NCI-H146 treated with DMSO at 0.1 percent for 48 hours (cell line): ENCODE measurements at regions not wholly inside any gene's neighbourhood (a gene's known extent, or its start where the extent isn't known, plus 50 kb on each side); places are given as distances from the start of the nearest gene placed in this dataset.
"Not testable (repeated sequence)": the region's sequence is repeated elsewhere in the genome, so short reads cannot be mapped to it uniquely, and the experiment has no call there.

ENCODE experiments used
- DNase-seq: peaks from one replicate; lab custom pipeline; 2025; ENCODE audit not compliant: unreplicated experiment; lab: John Stamatoyannopoulos, UW

- no peak for DNase-seq
These were observed 155.2 kb downstream of the FOXD2 start for GRCh38 chr1:47593013-47593568.

GRCh38 chr1:47593598-47594285 lies 155.9 kb downstream of the FOXD2 start:
- no peak for DNase-seq

- DNase-seq: no peak
These were observed 156.8 kb downstream of the FOXD2 start for GRCh38 chr1:47594627-47595026.

GRCh38 chr1:47596328-47596727 lies 158.5 kb downstream of the FOXD2 start:
- DNase-seq: no peak

DNA sequence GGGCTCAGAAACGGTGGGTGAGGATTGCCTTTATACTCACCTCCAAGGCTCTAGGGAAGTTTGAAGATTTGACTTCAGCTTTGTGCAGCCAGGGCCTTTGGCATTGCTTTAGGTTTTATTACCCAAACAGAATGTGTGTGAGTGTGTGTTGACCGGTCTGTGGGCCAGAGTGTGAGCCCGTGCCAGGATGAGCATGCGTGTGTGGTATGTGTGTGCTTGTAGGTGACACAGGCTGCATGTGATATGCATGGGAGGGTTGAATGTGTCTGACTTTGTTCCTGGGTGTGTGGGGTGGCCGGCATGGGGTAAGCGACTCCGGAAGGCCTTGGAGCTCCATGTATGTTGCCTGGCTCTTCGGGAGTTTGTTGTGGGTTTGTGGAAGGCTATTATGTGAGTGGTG lies 160.5 kb downstream of the FOXD2 start:
- DNase-seq: no peak

GRCh38 chr1:47599777-47600176 lies 161.9 kb downstream of the FOXD2 start:
- DNase-seq: no peak

- DNase-seq: not testable (repeated sequence)
These were observed 164.6 kb downstream of the FOXD2 start for GRCh38 chr1:47602491-47602890.

DNA sequence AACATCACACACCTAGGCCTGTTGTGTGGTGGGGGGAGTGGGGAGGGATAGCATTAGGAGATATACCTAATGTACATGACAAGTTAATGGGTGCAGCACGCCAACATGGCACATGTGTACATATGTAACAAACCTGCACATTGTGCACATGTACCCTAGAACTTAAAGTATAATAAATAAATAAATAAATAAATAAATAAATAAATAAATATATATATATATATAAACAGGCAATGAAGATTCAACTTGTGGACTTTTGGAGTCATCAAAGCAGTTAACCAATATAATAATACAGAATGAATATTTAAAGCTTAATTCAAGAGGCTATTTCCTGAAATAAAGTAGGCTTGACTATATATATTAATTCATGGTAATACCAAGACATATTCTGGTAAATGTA lies 167.0 kb downstream of the FOXD2 start:
- DNase-seq: not testable (repeated sequence)

- no peak for DNase-seq
These were observed 170.5 kb downstream of the FOXD2 start for GRCh38 chr1:47608296-47608875.

- DNase-seq: no peak
These were observed 174.1 kb downstream of the FOXD2 start for GRCh38 chr1:47611992-47612391.

- DNase-seq: no peak
These were observed 175.0 kb downstream of the FOXD2 start for GRCh38 chr1:47612819-47613218.

DNA sequence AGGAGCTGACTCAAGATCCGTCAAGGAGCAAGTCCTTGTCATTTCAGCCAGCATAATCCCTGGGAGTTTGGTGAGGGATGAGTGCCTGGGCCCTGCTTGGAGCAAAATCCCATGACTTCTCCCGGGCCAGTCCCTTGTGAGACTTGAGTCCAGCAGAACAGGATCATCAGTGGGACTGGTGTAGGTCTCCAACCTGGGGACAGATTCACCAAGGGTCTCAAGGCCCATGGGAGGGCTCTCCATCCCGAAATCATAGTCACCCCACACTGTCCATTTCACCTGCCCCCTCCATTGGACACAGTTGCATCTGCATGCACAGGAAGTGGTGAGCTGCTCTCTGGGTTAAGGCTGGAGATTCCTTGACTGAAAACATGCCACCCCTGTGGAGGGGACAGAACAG lies 178.2 kb downstream of the FOXD2 start:
- no peak for DNase-seq

DNA sequence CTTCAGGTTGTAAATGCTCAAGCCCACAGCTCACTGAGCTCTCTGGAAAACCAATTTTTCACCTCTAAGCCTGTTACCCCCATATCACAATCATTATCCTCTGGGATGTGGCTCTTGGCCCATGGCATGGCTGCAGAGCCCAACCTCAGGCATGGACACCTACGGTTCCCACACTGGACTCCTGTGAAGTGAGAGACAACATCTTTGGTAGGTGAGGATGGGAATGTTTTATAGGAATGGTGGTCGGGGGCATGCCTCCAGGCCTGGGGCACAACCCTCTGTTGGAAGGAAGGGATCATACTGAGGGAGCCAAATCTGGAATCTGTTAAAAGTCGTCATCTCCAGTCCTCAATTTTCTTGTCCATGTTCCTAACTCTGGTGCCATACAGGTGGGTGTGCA lies 179.1 kb downstream of the FOXD2 start:
- DNase-seq: no peak

DNA sequence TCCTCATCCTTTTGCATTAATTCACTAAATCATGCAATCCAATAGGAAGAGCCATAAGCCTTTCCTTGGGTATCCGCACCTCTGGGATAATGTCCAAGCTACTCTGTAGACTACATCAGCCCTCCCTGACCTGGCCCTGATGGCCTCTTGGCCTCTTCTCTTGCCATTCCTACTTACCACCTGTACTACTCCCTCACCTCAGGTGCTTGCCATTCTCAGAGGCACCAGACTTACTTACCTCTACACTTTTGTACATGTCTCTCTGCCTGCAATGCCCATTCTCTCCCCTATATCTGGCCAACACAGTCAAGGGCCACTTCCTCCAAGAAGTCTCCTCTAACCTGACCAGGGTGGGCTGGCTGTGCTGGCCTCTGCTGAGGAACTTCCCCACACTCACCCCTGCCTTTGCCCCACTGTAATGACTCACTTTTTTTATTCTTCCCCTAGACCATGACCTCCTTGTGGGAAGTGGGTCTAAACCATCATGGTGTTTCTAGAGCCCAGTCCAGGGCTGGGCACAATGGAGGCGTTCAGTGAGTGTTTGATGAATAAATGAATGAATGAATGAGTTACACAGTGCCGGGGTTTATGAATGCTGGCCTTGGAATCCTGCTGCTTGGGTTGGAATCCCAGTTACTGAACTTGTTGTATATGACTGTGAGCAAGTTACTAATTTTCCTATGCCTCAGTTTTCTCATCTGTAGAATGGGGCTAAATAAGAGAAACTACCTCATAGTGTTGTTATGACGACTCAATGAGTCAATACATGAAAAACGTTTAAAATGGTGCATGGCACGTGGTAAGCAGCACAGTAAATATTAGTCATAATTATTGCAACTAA lies 179.8 kb downstream of the FOXD2 start:
- no peak for DNase-seq

GRCh38 chr1:47618222-47618720 lies 180.4 kb downstream of the FOXD2 start:
- DNase-seq: no peak

GRCh38 chr1:47618830-47619229 lies 181.0 kb downstream of the FOXD2 start:
- DNase-seq: no peak

DNA sequence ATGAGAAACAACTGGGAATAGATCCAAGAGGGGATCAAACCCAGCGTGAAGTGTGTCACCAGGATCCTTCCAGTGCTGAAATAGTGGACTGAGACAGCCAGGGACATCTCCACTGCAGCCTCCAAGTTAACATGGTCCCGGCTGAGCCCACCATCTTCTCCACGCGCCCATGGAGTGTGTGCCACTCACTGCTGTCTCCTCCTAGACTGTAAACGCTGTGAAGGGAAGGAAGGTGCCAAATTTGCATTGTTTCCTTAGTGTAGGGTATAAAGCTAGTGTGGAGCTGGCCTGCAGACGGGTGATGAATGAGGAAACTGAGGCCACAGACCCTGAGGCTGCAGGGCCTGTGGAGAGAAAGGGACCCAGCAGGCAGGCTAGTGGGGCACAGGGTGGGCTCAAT lies 183.6 kb downstream of the FOXD2 start:
- no peak for DNase-seq

- no peak for DNase-seq
These were observed 184.1 kb downstream of the FOXD2 start for GRCh38 chr1:47621977-47622376.

DNA sequence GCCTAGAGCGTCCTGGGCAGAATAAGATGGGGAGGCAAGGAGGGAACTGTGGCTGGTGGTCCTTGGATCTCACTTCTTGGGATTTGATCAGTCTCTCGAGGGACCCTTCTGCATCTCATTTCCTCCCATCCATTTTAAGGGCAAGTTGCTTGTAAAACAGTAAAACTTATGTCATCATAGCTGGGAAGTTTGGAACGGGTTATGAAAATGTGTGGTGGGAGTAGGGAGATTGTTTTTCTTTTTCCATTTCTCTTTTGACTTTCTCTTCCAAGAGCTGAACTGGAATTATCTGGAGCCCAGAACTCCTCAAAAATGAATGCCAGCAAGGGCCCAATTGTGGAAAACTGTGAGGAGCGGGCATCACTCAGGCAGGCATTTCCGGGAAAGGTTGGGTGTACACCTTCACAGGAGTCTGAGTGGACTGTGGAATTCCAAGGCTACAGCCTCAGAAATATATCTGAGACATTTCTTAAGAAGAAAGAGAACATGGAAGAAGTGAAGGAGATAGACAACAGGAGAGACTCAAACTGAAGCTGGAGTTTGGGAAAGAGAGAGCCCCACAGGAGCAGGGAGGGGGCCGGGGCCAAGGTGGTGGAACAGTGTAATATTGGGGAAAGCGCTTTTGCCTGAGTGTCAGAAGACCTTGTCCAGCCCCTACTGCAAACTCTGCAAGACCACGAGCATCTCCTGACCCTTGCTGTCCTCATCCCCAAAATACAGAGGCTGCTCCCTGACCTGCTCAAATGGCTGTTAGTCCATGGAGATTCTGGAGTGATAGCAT lies 185.1 kb downstream of the FOXD2 start:
- DNase-seq: no peak

- no peak for DNase-seq
These were observed 185.7 kb downstream of the FOXD2 start for GRCh38 chr1:47623557-47623940.

DNA sequence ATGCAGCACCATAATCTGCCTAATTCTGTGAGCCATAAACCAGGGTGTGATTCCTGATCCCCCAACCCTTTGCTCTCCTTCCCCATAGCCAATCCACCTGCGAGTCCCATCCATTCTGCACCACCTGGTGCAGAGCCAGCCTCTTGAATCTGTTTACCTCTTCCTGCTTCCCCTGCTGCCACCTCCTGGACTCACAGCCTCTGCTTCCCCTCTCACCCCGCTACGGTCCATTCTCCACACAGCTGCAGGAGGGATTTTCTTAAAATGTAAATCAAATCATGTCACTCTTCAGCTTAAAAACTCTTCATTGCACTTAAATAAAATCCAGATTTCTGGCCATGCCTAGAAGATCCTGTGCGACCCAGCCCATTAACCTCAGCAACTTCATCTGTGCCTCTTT lies 186.7 kb downstream of the FOXD2 start:
- DNase-seq: no peak
